ENCODE measurements at regions not wholly inside any gene's neighbourhood (a gene's known extent, or its start where the extent isn't known, plus 50 kb on each side); places are given as distances from the start of the nearest gene placed in this dataset.
"Not testable (repeated sequence)": the region's sequence is repeated elsewhere in the genome, so short reads cannot be mapped to it uniquely, and the experiment has no call there.

- in situ Hi-C loops (cut with HindIII; ENCODE audit: low sequenced_read_pairs), result not testable (repeated sequence)
Observed at GRCh38 chr3:35296944-35297343, 342.4 kb upstream of the ARPP21 start.

- in situ Hi-C loops (cut with HindIII; ENCODE audit: low sequenced_read_pairs), result no loop called here
Observed at GRCh38 chr3:35305406-35305805, 333.9 kb upstream of the ARPP21 start.

GRCh38 chr3:35307296-35307695, 332.0 kb upstream of the ARPP21 start:
- in situ Hi-C loops (cut with HindIII; ENCODE audit: low sequenced_read_pairs), result no loop called here

GRCh38 chr3:35316841-35317240, 322.5 kb upstream of the ARPP21 start:
- in situ Hi-C loops (cut with HindIII; ENCODE audit: low sequenced_read_pairs), result not testable (repeated sequence)

- in situ Hi-C loops (cut with HindIII; ENCODE audit: low sequenced_read_pairs), result no loop called here
Observed at GRCh38 chr3:35320646-35321407, 318.5 kb upstream of the ARPP21 start.

DNA sequence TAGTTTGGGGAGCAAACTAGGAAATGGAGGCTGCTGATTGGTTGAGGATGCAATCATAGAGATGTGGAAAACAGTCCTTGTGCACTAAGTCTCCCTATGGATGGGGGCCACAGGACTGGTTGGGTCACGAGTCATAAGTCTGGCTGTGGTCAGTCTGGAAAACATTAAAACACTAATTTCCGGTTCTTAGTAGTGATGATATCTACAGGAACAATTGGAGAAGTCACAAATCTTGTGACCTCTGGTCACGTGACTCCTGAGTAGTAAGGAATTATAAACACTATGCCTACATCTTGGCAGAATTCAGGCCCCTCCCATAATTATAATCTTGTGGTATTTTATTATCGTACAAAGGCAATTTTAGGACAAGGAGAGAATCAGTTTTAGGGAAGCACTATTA, 317.3 kb upstream of the ARPP21 start:
- in situ Hi-C loops (cut with HindIII; ENCODE audit: low sequenced_read_pairs), result no loop called here

DNA sequence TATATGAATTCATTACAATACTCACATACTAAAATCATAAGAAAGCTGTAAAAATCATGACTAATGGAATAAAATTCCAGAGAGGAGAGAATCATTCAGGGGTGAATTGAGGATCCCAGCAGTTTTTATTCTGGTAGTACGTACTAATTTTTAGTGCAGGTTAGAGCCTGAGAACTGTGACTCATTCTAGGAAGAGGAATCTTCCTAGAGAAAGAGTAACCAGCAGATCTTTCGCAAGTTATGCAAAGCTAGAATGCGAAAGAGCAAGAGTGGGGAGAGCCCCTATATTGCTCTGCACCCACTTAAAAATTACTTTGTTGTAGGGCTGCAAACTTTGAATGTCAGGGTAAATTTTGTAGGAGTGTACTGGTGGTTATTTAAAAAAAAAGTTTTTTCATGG, 303.6 kb upstream of the ARPP21 start:
- in situ Hi-C loops (cut with HindIII; ENCODE audit: low sequenced_read_pairs), result no loop called here

DNA sequence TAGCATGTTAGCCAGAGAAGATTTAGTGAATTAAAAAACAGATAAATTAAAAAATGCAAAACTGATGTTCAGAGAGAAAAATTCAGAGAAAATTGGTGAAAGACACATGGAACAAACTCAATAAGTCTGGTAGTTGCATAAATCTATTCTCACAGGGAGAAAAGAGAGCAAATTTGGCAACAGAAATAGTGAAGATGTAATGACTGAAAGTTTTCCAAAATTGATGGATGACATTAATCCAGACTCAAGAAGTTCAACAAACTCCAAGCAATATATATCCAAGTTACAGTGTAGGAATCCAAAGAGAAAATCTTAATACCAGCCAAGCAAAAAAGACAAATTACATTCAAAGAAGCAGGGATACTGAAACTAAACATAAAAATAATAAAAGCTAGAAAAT, 302.7 kb upstream of the ARPP21 start:
- in situ Hi-C loops (cut with HindIII; ENCODE audit: low sequenced_read_pairs), result no loop called here

DNA sequence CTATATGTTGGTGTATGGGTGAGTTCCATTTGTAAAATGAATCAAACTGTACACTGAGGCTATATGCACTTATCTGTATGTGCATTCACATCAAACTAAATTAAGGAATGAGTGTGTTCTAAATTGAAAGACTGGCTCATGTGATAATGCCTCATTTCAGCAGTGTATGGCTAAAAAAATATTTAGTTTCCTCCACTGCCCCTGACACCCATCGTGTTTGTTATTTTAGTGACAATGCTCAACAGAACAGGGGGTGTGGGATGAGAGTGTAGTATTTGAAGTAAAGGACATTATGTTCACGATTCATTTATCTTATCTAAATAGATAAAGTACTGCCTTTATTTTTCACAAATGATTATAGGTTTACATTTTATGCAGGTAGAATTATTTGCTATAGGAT, 301.1 kb upstream of the ARPP21 start:
- in situ Hi-C loops (cut with HindIII; ENCODE audit: low sequenced_read_pairs), result no loop called here

GRCh38 chr3:35380196-35380595, 259.1 kb upstream of the ARPP21 start:
- in situ Hi-C loops (cut with HindIII; ENCODE audit: low sequenced_read_pairs), result no loop called here

GRCh38 chr3:35383216-35383615, 256.1 kb upstream of the ARPP21 start:
- in situ Hi-C loops (cut with HindIII; ENCODE audit: low sequenced_read_pairs), result no loop called here

DNA sequence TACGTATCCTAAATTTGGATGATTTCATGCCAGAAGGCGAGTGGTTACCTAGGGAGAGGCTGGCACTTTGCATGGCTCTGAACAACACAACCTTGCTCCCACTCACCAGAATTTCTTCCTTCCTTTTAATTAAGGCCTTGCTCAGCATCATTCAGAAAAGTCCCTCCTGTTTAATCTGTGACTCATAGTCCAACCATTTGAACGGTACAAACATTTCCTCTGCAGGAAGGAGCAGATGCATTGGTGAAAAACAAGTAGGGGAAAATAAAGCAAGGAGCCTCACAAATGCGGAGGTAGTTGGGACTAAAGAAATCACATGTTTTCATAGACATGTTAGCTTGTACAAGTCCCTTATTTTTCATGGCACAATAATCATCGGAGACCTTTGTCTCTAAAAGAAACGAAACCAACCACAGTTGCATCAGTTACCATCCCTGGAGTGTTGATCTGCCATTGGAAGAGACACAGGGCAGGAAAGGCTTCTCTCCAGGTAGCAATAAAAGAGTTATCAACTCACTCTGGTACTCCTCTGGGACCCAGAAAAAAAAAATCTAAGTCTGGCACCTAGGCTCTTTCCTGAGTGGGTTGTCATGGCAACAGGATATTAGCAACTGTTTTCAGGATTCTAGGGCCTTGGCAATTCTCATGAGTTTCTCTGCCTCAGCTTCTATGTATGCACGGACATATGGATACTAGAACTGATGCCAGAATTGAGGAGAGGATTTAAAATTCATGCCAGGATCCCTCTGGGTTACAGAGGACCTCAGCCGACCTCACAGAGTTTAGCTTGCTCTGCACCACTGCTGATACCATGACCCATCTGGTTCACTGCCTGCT, 255.4 kb upstream of the ARPP21 start:
- in situ Hi-C loops (cut with HindIII; ENCODE audit: low sequenced_read_pairs), result no loop called here

DNA sequence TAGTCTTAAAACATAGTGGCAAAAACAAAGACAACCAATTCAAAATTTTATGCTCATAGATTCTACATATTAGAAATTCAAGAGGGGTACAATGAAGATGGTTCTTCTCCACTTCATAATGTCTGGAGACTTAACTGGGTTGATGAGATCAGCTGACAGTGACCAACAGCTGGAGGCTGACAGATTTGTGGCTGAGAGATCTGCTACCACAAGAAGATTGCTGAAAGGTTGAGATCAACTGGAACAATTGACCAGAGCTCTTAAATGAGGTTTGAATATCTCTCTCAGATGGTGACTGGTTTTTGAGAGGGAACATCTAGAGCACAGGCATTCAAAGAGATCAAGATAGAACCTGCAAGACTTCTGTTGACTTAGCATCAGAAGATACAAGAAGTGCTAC, 254.1 kb upstream of the ARPP21 start:
- in situ Hi-C loops (cut with HindIII; ENCODE audit: low sequenced_read_pairs), result no loop called here

GRCh38 chr3:35389907-35390306, 249.4 kb upstream of the ARPP21 start:
- in situ Hi-C loops (cut with HindIII; ENCODE audit: low sequenced_read_pairs), result no loop called here

- in situ Hi-C loops (cut with HindIII; ENCODE audit: low sequenced_read_pairs), result no loop called here
Observed at GRCh38 chr3:35392187-35392586, 247.1 kb upstream of the ARPP21 start.

GRCh38 chr3:35393901-35394799, 245.2 kb upstream of the ARPP21 start:
- in situ Hi-C loops (cut with HindIII; ENCODE audit: low sequenced_read_pairs), result no loop called here

DNA sequence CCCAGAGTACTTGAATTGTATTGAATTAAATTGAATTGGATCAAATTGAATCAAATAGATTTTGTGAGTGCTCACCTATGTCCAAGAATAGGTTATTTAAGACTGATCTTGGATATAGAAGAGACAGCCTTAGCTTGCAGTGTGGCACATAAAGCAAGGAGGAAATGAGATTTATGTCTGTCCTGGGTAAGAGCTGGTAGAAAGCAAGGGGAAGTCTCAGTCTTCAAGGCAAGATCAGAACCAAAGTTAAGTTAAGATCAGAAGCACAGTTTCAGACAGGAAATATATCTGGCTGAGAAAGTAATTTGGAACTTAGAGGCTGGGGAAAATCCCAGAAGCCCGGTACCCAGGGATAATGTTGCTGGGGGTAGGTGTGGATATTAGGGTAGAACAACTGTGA, 244.4 kb upstream of the ARPP21 start:
- in situ Hi-C loops (cut with HindIII; ENCODE audit: low sequenced_read_pairs), result no loop called here

DNA sequence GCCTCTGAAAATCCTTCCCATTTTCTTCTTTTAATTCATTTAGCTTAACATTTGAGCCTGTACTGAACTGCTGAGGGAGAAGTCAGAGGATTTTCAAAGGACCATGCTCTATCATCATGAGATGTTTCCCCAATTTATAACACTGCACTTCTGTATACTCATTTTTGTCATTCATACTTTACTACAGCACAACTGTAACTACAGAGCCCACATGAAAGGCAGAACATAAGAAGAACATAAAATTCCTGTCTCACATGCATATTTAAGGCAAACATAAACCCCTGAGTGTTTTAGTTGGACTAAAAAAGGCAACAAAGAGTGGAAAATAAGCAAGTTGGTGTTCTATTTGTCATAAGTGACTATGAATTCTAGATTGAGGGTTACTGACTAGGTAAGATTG, 237.7 kb upstream of the ARPP21 start:
- in situ Hi-C loops (cut with HindIII; ENCODE audit: low sequenced_read_pairs), result no loop called here

GRCh38 chr3:35404571-35404970, 234.8 kb upstream of the ARPP21 start:
- in situ Hi-C loops (cut with HindIII; ENCODE audit: low sequenced_read_pairs), result no loop called here

- in situ Hi-C loops (cut with HindIII; ENCODE audit: low sequenced_read_pairs), result no loop called here
Observed at GRCh38 chr3:35408882-35409281, 230.4 kb upstream of the ARPP21 start.

- in situ Hi-C loops (cut with HindIII; ENCODE audit: low sequenced_read_pairs), result no loop called here
Observed at GRCh38 chr3:35409991-35410390, 229.3 kb upstream of the ARPP21 start.

Data from DLD1 (cell line).